ENCODE measurements at regions not wholly inside any gene's neighbourhood (a gene's known extent, or its start where the extent isn't known, plus 50 kb on each side); places are given as distances from the start of the nearest gene placed in this dataset.
"Not testable (repeated sequence)": the region's sequence is repeated elsewhere in the genome, so short reads cannot be mapped to it uniquely, and the experiment has no call there.

- TF ChIP-seq POLR2A (IDR thresholded peaks at IDR 0.05; ENCODE audit: low read length) = no peak
- TF ChIP-seq GATA1 (IDR thresholded peaks at IDR 0.05; ENCODE audit: low read depth, low read length) = no peak
- no peak for DNase-seq
Observed at GRCh38 chr4:3911252-3911856, 145.2 kb downstream of the ADRA2C start.

- not testable (repeated sequence) for DNase-seq
Observed at GRCh38 chr4:3914511-3914910, 148.3 kb downstream of the ADRA2C start.

- DNase-seq = not testable (repeated sequence)
Observed at GRCh38 chr4:3919509-3919908, 153.3 kb downstream of the ADRA2C start.

- not testable (repeated sequence) for DNase-seq
Observed at GRCh38 chr4:3921902-3922301, 155.7 kb downstream of the ADRA2C start.

DNA sequence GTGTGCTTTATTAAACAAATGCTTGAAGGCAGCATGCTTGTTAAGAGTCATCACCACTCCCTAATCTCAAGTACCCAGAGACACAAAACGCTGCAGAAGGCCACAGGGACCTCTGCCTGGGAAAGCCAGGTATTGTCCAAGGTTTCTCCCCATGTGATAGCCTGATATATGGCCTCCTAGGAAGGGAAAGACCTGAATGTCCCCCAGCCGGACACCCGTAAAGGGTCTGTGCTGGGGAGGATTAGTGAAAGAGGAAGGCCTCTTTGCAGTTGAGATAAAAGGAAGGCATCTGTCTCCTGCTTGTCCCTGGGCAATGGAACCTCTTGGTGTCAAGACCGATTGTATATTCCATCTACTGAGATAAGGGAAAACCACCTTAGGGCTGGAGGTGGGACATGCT is 159.7 kb downstream of the ADRA2C start:
- not testable (repeated sequence) for DNase-seq

DNA sequence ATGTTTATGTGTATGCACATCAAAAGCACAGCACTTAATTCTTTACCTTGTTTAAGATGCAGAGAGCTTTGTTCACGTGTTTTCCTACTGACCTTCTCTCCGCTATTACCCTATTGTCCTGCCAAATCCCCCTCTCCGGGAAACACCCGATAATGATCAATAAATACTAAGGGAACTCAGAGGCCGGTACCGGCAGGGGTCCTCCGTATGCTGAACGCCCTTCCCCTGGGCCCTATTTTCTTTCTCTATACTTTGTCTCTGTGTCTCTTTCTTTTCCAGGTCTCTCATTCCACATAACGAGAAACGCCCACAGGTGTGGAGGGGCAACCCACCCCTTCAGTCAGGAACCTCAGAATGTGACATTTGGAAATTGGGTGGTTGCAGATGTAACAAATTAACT is 160.1 kb downstream of the ADRA2C start:
- DNase-seq = not testable (repeated sequence)

DNA sequence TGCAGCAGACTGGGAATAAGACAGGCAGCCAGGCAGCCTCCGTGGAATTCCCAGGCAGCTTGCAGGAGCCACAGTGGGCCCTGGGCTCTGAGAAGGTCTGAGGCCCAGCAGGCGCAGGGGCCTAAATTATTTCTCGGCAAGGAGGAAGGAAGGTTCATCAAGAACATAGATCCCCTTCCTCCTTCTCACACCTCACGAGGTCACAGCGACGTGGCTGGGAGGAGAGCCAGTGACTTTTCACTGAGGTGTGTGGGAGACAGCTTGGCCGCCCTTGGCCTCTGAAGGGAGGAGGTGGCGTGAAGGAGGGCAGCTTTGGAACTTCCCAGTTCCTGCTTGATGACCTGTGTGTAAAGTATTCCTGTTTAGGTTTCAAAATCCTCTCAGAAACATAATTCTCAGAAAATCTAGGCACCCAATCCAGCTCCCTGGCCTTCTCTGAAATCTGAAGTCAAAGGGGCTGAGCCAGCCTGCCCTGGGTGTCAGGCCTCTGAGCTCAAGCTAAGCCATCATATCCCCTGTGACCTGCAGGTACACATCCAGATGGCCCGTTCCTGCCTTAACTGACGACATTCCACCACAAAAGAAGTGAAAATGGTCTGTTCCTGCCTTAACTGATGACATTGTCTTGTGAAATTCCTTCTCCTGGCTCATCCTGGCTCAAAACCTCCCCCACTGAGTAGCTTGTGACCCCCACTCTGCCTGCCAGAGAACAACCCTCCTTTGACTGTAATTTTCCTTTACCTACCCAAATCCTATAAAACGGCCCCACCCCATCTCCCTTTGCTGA is 161.0 kb downstream of the ADRA2C start:
- not testable (repeated sequence) for DNase-seq

GRCh38 chr4:3929431-3929830 is 163.2 kb downstream of the ADRA2C start:
- DNase-seq = not testable (repeated sequence)

DNA sequence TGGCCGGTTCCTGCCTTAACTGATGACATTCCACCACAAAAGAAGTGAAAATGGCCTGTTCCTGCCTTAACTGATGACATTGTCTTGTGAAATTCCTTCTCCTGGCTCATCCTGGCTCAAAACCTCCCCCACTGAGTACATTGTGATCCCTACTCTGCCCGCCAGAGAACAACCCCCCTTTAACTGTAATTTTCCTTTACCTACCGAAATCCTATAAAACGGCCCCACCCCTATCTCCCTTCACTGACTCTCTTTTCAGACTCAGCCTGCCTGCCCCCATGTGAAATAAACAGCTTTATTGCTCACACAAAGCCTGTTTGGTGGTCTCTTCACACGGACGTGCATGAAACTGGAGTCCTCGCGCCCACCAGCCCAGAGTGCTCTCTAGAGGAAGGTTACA is 166.5 kb downstream of the ADRA2C start:
- not testable (repeated sequence) for DNase-seq

- DNase-seq = not testable (repeated sequence)
Observed at GRCh38 chr4:3935406-3935805, 169.2 kb downstream of the ADRA2C start.

DNA sequence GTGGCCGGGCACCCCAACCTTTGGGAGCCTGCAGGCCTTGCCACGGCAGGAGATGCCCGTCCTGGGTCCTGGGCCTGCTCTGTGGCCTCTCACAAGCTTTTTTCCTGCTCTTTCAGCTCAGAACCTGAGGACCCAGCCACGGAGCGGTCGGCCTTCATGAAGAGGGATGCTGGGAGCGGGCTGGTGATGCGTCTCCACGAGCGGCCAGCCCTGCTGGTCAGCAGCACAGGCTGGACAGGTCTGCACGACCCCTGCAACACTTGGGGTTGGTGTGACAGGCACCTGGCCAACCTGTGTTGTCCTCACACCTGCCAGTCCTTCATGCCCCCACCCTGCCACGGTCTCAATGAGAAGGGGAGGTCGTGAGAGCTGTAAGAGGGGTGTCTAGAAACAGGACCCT is 170.0 kb downstream of the ADRA2C start:
- TF ChIP-seq POLR2A (IDR thresholded peaks at IDR 0.05; ENCODE audit: low read length) = no peak
- no peak for TF ChIP-seq GATA1 (IDR thresholded peaks at IDR 0.05; ENCODE audit: low read depth, low read length)
- DNase-seq = no peak

- DNase-seq = not testable (repeated sequence)
Observed at GRCh38 chr4:3937849-3938562, 171.8 kb downstream of the ADRA2C start.

- not testable (repeated sequence) for DNase-seq
Observed at GRCh38 chr4:3938676-3939075, 172.5 kb downstream of the ADRA2C start.

GRCh38 chr4:3939954-3940591 is 173.9 kb downstream of the ADRA2C start:
- not testable (repeated sequence) for DNase-seq

DNA sequence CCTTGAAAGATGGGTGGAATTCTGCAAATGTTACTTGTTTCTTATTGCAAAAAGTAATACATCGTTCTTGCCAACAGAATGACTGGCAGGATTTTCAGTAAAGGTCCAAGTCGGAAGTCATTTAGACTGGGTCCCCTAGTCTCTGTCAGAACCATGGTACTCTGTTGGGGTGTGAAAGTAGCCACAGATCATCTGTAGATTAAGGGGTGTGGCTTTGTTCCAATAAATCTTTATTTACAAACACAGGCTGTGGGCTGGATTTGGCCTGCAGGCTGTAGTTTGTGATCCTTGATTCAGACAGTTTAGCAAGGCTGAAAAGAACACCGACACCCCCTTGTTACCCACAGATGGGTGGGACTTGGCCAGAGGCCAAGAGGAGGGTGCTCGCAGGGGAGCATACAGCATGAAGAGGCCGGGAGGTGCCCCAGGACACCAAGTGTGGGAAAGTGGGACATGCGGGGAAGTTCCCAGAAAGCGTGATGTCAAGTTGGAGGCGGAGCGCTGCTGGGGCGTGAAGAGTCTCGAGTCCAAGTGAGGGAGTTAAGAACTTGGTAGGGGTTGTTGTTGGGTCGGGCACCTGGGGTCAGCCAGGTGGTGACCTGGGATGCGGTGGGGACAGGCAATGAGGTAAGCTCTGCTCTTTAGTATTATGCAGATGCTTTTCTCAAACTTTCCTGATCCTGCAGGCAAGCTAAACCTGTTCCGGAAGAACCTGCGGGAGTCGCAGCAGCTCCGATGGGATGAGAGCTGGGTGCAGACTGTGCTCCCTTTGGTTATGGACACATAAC is 175.7 kb downstream of the ADRA2C start:
- DNase-seq = peak in 1 of 2 experiments; percentile 28

DNA sequence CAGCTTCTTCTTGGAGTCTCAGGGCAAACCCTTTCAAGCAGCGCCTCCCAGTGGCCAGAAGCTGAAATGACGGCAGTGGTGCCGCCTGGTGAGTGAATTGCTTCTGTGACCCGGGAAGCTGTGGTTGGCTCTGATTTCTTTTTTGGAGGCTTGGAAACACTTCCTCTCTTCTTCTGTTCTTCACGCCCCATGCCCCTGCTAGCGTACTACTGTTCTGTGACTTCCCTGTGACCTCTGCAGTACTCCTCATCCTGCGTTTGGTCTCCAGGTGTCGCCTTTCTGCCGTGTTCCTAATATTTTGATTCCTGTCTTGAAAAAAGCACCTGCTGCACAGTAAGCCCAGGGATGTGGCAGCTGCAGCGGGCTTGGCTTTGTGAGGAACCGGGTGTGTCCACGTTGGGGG is 176.4 kb downstream of the ADRA2C start:
- DNase-seq = peak; percentile 34 to 58

GRCh38 chr4:3943051-3943450 is 176.9 kb downstream of the ADRA2C start:
- DNase-seq = not testable (repeated sequence)

All from erythroblast (primary cell).